GM18858 (cell line): ENCODE measurements at regions not wholly inside any gene's neighbourhood (a gene's known extent, or its start where the extent isn't known, plus 50 kb on each side); places are given as distances from the start of the nearest gene placed in this dataset.
A peak's percentile ranks its signal among the peaks of the same experiment; 100 is the strongest.
"Not testable (repeated sequence)": the region's sequence is repeated elsewhere in the genome, so short reads cannot be mapped to it uniquely, and the experiment has no call there.

Experiments used
- ATAC-seq: cut with Tn5 transposase; IDR thresholded peaks from one replicate; pipeline ENCODE4 v1.9.1; 2021; ENCODE audit not compliant: unreplicated experiment

- ATAC-seq = no peak
Measured at GRCh38 chr3:117003501-117003900, 293.9 kb downstream of the TUSC7 start.

- ATAC-seq = no peak
Measured at GRCh38 chr3:117005274-117005673, 295.7 kb downstream of the TUSC7 start.

GRCh38 chr3:117005911-117006522 is 296.4 kb downstream of the TUSC7 start:
- ATAC-seq = no peak

GRCh38 chr3:117010318-117010717 is 300.7 kb downstream of the TUSC7 start:
- no peak for ATAC-seq

GRCh38 chr3:117011687-117012250 is 302.2 kb downstream of the TUSC7 start:
- no peak for ATAC-seq

- ATAC-seq = no peak
Measured at GRCh38 chr3:117016378-117016777, 306.8 kb downstream of the TUSC7 start.

GRCh38 chr3:117017135-117017894 is 307.7 kb downstream of the TUSC7 start:
- ATAC-seq = peak; percentile 76

- ATAC-seq = no peak
Measured at GRCh38 chr3:117018655-117019054, 309.1 kb downstream of the TUSC7 start.

- peak; percentile 47 for ATAC-seq
Measured at GRCh38 chr3:117019082-117019713, 309.6 kb downstream of the TUSC7 start.

GRCh38 chr3:117026401-117026800 is 316.8 kb downstream of the TUSC7 start:
- ATAC-seq = no peak

- no peak for ATAC-seq
Measured at GRCh38 chr3:117035745-117036144, 326.2 kb downstream of the TUSC7 start.

- ATAC-seq = peak; percentile 74
Measured at GRCh38 chr3:117036259-117036799, 326.8 kb downstream of the TUSC7 start.

- ATAC-seq = no peak
Measured at GRCh38 chr3:117045143-117045542, 335.6 kb downstream of the TUSC7 start.

GRCh38 chr3:117047951-117048705 is 338.5 kb downstream of the TUSC7 start:
- ATAC-seq = no peak

GRCh38 chr3:117052395-117052794 is 342.8 kb downstream of the TUSC7 start:
- ATAC-seq = no peak

- ATAC-seq = no peak
Measured at GRCh38 chr3:117054556-117054955, 345.0 kb downstream of the TUSC7 start.

GRCh38 chr3:117056946-117057345 is 347.4 kb downstream of the TUSC7 start:
- not testable (repeated sequence) for ATAC-seq

GRCh38 chr3:117059067-117059955 is 349.7 kb downstream of the TUSC7 start:
- no peak for ATAC-seq

- no peak for ATAC-seq
Measured at GRCh38 chr3:117059956-117060270, 350.3 kb downstream of the TUSC7 start.

- no peak for ATAC-seq
Measured at GRCh38 chr3:117063930-117064329, 354.4 kb downstream of the TUSC7 start.
